BJ (cell line): ENCODE measurements at regions not wholly inside any gene's neighbourhood (a gene's known extent, or its start where the extent isn't known, plus 50 kb on each side); places are given as distances from the start of the nearest gene placed in this dataset.
"Not testable (repeated sequence)": the region's sequence is repeated elsewhere in the genome, so short reads cannot be mapped to it uniquely, and the experiment has no call there.

ENCODE experiments used
- CTCF ChIA-PET: fragments of 350-600 bp; formaldehyde crosslinking; extraction: SDS; loops from one replicate; lab custom pipeline; 2021; ENCODE audit warnings: antibody characterized with exemption, inconsistent platforms; lab: Yijun Ruan, JAX
- POLR2A ChIA-PET: fragments of 300-600 bp; sonication (Branson Sonifier 250); formaldehyde crosslinking; extraction: SDS; loops from one replicate; lab custom pipeline; 2021; ENCODE audit warnings: antibody characterized with exemption; lab: Charles Lee
- DNase-seq: peaks from one replicate; pipeline ENCODE4 v3.0.0-alpha.2; 2011; ENCODE audit warnings: low read depth
- H3K27me3 ChIP-seq: 2 replicates; pipeline ENCODE4 v1.6.0; 2011; ENCODE audit warnings: low read length; ENCODE audit not compliant: control insufficient read depth, insufficient read depth
- H3K36me3 ChIP-seq: 2 replicates; pipeline ENCODE4 v1.5.1; 2011; ENCODE audit warnings: low read length; ENCODE audit not compliant: control insufficient read depth, insufficient read depth
- H3K4me3 ChIP-seq: 2 replicates; pipeline ENCODE4 v1.5.1; 2011; ENCODE audit warnings: low read depth, mild to moderate bottlenecking, control low read depth, low read length
- CTCF ChIP-seq: IDR thresholded peaks from 2 replicates; pipeline ENCODE4 v1.5.1; 2011; ENCODE audit warnings: low read depth, mild to moderate bottlenecking, control low read depth, inconsistent platforms, low read length, moderate library complexity; ENCODE audit not compliant: insufficient read depth

- ChIA-PET CTCF (interaction anchor here (0.7 kb wide), 1 partner anchor 11 kb away, joined by 3 read pairs; no protein-coding TSS in a partner anchor), POLR2A (no interaction called here)
- no peak for TF ChIP-seq CTCF
- Histone ChIP-seq H3K36me3 (no peaks in the 10 kb centered on the region), H3K27me3 (no peaks in the 10 kb centered on the region), H3K4me3 (no peak overlapping the region)
- DNase-seq = no peak
Observed at GRCh38 chr3:177647341-177647740, 450.1 kb upstream of the TBL1XR1 start.

DNA sequence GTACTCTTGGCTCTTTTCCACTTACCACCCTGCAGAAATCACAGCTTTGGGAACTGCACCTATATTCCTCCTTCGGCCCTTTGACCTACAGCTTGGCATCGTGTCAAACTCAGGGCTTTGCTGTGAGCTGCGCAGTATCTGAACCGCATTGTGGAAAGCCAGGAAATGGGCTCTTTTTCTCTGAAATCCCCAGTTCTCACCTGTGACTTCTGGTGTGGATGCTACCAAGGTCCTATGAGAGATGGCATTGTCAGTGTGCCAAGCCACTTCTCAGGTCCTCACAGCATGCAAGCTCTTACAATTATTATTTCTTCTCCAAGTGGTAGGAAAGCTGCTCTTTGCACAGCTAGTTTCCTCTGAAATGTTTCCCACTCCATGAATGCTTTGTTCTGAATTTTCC lies 450.6 kb upstream of the TBL1XR1 start:
- no peaks in the 10 kb centered on the region for H3K36me3 ChIP-seq
- no peak for DNase-seq
- no peaks in the 10 kb centered on the region for H3K27me3 ChIP-seq
- POLR2A ChIA-PET = no interaction called here
- no peak for TF ChIP-seq CTCF
- CTCF ChIA-PET = interaction anchor here (0.7 kb wide), 1 partner anchor 12 kb away, joined by 3 read pairs; no protein-coding TSS in a partner anchor
- no peak overlapping the region for H3K4me3 ChIP-seq

GRCh38 chr3:177652556-177653291 lies 455.4 kb upstream of the TBL1XR1 start:
- POLR2A ChIA-PET = no interaction called here
- TF ChIP-seq CTCF = no peak
- DNase-seq = no peak
- H3K4me3 ChIP-seq = no peak overlapping the region
- H3K36me3 ChIP-seq = no peaks in the 10 kb centered on the region
- H3K27me3 ChIP-seq = no peaks in the 10 kb centered on the region
- CTCF ChIA-PET = no interaction called here

DNA sequence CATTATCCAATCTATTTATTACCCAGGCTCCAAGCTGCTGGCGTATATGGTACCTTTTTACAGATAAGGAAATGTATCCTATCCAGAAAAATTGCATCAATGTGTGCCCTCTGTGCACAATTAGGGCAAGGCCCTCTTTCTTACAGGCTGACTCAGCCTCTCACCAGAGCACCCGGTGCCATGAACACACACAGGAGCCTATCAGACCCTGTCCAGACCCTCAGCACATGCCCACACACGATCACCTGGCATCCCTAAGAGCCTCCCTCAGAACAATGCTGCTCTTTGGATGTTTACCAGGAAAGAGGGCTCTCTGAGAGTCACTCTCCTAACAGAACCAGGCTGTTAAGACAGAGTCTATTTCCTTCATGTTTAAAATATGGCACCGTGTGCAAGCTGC lies 460.0 kb upstream of the TBL1XR1 start:
- Histone ChIP-seq H3K27me3 (no peaks in the 10 kb centered on the region), H3K4me3 (no peak overlapping the region), H3K36me3 (no peaks in the 10 kb centered on the region)
- DNase-seq = no peak
- no peak for TF ChIP-seq CTCF
- POLR2A ChIA-PET = no interaction called here
- CTCF ChIA-PET = interaction anchor here (1.0 kb wide), 1 partner anchor 16 kb away, joined by 3 read pairs; no protein-coding TSS in a partner anchor

DNA sequence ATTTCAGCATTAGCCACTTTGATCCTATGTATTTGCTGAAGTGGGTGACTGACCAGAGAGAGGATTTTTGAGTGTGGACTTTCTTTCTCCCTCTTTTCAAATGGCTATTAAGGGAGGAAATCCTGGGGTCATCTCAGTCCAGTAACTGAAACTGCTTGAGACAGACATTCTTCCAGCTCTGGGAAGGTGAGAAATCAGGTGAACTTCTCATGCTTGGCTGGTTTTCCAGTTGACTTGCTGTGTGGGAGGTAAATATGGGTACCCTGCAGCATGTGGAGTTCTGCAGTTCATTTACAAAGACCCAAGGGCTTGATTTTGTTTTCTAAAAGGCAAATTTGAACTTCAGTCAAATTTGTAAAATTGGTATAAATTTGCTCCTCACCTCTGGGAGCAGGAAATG lies 461.1 kb upstream of the TBL1XR1 start:
- POLR2A ChIA-PET = no interaction called here
- no peak for DNase-seq
- Histone ChIP-seq H3K36me3 (no peaks in the 10 kb centered on the region), H3K4me3 (no peak overlapping the region), H3K27me3 (no peaks in the 10 kb centered on the region)
- CTCF ChIA-PET = no interaction called here
- no peak for TF ChIP-seq CTCF

DNA sequence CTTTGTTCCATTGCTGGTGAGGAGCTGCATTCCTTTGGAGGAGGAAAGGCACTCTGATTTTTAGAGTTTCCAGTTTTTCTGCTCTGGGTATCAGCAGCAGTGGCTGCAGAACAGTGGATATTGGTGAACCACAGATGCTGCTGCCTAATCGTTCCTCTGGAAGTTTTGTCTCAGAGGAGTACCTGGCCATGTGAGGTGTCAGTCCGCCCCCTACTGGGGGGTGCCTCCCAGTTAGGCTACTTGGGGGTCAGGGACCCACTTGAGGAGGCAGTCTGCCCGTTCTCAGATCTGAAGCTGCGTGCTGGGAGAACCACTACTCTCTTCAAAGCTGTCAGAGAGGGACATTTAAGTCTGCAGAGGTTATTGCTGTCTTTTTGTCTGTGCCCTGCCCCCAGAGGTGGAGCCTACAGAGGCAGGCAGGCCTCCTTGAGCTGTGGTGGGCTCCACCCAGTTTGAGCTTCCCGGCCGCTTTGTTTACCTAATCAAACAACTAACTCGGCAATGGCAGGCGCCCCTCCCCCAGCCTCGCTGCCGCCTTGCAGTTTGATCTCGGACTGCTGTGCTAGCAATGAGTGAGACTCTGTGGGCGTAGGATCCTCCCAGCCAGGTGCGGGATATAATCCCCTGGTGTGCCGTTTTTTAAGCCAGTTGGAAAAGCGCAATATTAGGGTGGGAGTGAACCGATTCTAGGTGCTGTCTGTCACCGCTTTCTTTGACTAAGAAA lies 467.3 kb upstream of the TBL1XR1 start:
- CTCF ChIA-PET, H3K4me3 ChIP-seq, POLR2A ChIA-PET, H3K36me3 ChIP-seq, H3K27me3 ChIP-seq, DNase-seq: not testable (repeated sequence)
